HG03066 (cell line): ENCODE measurements at regions not wholly inside any gene's neighbourhood (a gene's known extent, or its start where the extent isn't known, plus 50 kb on each side); places are given as distances from the start of the nearest gene placed in this dataset.
"Not testable (repeated sequence)": the region's sequence is repeated elsewhere in the genome, so short reads cannot be mapped to it uniquely, and the experiment has no call there.

Experiments
- ATAC-seq: cut with Tn5 transposase; IDR thresholded peaks from one replicate; pipeline ENCODE4 v1.9.1; 2021; ENCODE audit warnings: low read depth; ENCODE audit not compliant: unreplicated experiment

DNA sequence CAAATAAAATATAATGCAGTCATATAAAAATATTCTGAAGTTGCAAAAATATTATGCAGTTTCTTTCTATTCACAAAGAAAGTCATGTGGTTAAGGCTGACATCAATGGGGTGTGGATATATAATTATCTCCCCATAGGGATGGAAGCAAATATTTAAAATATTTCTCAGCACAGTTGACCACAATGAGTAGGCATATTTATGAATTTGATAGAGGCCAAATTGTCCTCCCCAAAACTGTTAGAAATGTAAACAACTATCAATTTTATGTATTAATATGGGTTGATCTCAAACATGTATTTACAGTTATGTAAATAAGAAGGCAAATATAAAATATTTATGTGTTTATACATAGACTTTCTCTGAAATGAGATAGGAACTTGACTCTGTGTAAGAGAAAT, 246.0 kb upstream of the CBLB start:
- no peak for ATAC-seq

DNA sequence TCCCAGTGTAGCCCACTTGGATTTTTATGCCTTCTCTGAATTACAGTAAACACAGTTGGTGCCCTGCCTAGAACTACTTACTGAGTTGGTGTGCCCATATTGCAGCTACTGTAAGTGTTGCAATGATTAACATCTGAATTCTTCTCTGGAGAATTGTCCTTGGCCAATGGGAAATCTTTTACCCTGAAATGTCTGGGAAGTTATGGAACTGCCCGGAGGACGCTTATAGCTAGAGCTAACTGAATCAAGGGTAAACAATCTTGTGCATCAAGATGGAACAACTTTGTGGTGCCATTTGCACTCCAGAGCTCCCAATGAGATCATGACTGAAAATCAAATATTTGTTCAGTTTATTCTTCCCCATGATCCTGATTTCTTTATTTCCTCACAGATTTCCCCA, 246.7 kb upstream of the CBLB start:
- no peak for ATAC-seq

DNA sequence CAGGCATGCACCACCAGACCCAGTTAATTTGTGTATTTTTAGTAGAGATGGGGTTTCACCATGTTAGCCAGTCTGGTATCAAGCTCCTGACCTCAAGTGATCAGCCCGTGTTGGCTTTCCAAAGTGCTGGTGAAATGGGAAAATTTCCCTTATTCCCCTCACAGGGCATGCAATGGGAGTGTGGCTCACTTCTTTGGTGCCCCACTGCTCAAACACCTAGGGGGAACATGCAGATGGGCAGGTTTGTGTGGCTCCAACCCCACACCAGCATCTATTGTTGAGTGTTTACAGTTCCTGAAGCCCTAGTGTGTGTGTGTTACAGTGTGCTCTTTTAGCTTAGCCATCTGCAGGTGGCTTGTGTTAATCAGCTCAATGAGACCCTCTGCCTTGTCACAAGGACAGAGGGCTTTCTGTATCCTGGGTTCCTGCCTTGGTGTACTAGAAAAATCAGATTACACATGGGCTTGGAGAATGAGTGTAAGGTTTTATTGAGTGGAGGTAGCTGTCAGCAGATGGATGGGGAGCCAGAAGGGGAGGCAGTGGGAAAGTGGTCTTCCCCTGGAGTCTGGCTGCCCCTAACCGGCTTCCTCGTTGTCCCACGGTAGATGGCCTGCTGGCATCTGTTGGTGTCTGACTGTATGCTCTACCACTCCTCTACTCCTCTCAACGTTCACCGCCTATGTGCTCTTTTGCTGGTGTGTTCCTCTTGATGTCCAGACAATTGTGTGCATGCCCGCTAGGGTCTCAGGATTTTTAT, 248.1 kb upstream of the CBLB start:
- no peak for ATAC-seq

DNA sequence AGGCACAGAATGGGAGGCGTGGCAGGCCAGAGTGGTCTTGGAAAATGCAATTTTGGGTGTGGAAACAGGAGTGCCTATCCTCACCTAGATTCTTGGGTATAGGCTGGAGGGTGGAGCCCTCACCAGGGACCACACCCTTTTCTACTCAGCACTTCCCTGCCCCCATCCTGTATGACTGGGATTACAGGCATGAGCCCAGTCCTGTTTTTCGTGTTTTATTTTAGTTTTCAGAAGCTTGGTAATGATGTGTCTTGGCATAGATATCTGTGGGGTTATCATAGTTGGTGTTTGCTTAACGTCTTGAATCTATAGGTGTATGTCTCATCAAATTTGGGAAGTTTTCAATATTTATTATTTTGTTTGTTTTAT, 248.7 kb upstream of the CBLB start:
- ATAC-seq = no peak

DNA sequence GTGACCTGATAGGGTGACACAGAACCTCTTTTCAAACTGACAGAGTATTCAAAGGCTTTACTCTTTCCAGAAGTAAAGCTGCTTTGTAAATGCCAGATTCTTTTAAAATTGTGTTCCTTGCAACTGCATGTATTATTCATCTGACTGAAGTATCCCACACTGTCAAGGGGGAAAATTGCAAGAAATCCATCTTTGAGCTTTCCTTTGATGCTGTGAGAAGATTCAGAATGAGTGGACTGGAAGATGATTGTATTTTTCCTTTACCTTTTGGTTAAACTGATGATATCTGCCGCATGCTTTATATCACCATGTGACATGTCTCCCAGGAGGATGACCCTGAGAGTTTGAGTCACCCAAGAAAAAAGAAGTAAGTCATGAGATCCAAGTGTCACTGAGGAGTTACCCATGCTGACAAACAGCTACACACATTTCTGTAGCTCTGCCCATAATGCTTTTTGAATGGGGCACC, 250.8 kb upstream of the CBLB start:
- no peak for ATAC-seq

DNA sequence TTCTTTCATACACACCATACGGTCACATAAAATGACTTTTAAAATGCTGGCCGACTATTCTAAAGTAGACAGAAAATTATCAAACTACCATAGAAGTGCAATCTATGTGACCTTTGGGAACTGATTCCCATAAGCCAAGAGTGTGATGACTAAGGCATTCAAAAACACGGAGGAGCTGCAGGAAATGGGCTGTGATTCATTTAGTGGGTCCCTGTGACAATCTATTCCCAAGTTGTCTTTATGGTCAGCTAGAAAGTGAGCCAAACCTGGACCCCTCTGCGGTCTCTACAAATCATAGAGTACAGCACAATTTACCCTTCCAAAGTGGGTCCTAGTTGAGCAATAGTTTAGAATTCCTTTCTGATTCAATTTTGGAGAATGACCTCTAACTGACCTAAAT, 251.5 kb upstream of the CBLB start:
- ATAC-seq = no peak

DNA sequence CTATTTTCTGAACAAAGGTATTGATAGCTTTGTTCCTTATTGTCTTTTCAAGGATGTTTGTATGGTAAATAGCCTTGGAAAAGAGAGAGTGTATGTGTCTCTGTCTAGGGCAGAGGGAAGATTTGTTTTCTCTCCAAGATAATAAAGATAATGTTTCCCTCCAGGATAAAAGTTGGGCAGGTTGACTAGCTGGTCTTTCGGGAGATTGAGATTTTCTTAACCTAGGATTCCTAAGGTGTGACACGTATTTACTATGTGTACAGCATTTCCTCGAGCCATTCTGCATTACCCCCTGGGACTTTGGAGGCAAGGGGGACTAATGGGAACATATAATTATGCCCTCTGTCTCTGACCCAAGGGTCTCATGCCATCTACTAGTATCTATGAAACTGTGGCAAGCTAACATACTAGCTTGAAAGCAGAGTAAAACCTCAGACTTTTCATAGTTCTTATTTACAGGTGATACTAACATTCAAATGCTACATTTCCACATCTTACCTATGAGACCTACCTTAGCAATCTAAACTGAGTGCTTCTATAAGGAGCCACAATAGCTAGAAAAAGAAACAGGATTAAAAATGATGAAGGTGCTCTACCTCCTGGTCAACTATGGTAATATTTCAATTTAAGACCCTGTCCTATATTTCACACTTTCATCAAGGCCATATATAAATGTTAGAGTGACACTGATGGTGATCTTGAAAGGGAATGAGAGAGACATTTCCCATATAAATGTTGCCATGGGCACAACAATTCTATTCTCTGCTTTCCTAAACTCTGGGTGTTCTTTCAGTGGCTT, 252.9 kb upstream of the CBLB start:
- no peak for ATAC-seq

DNA sequence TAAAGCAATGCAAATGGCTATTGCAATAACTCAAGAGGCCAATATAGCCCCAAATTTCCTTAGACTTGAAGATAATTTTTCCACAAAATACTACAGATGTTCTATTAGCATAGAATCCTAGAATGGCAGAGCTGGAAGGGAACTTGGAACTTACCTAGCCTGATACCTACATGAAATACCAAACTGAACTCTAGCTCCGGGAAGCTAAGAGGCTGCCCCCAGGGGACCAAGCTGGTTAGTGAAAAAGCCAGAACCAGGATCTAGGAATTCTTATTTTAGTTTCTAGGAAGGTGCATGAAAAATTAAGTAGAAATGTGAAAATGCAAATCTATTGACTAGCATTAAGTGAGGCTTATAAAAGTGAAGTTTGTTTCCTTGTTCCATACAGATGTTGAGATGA, 256.0 kb upstream of the CBLB start:
- no peak for ATAC-seq

DNA sequence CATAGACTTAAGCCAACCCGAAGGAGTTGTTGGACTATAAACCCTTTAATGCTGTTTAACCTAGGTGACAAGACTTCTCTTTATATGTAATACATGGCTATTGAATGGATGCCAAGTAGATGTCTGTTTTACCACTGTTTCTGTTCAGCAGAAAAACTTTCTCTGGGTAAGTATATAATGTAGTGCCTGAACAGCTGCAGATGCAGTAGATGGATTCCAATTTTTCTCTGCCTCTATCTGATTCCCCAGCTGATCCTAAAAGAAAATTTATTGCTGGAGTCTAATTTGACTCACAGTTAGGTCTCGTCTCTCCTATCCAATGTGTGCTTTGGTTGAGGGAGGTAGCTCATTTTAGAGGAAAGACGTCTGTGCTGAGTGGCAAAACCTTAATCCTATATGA, 256.5 kb upstream of the CBLB start:
- ATAC-seq = no peak

DNA sequence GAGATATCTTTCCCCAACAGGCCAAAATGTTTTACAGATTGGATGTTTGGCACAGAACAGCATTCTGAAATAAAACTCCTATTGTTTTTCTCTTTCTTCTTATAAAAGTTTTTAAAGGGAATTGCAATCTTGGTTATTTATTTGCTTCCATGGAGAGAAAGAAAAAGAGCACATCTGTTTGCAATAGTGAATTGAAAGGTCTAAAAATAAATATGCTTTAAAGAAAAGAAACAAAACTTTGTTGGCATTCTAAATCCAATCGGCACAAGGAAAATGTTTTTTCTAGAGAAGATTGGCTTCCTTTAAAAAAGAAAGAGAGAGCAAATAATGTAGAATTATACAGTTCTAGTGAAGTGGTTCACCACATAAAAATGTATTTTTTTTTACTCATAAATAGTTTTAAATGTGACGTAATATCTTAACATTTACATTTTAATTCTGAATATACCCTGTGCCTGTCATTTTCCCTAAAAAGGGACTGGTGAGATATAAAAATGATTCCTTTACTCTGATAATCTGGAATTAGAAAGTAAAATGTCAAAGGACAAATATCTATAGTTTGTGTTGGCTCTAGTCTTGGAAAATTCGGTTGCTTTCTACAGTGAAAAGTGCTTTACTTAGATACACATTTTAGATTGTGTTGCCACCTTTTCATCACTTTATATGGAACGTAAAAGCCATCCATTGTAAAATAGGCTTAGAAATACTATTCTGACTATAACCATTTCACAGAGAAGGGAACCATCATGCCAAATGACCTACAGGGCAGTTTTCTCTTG, 257.4 kb upstream of the CBLB start:
- no peak for ATAC-seq

DNA sequence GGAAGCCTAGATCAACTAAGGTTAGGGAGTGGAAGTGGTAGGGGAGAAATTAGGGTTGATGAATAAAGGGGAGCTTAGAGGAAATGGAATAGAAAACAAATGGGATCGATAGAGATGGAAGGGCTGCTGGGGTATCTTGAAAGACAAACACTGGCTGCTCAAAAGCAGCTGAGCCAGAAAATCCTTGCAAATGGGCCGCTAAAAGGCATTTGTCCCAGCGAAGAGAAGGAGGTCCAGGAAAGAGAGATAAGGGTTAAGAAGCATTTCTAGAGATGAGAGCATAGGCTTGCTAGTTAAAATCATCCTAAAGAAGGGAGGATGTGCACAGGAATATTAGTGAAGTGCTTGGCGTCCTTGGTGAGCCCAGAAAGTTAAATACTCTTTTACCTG, 258.0 kb upstream of the CBLB start:
- no peak for ATAC-seq

DNA sequence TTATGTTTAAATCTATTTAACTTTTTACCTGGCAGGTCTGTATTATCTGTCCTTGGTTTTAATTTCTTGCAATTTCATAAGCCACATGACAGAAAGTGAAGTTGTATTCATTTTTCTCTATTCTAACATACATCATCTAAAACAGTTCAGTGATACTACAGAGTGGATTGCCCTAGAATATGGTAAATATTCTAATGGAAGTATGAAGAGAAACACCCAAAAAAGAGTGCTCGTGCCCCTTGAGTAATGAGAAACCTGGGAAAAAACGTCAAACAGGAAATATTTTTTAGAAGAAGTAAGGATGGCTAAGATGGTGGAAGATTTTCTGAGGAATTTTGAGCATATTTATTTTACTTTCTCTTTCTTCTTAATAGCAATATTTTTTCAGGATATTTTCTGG, 261.1 kb upstream of the CBLB start:
- no peak for ATAC-seq

DNA sequence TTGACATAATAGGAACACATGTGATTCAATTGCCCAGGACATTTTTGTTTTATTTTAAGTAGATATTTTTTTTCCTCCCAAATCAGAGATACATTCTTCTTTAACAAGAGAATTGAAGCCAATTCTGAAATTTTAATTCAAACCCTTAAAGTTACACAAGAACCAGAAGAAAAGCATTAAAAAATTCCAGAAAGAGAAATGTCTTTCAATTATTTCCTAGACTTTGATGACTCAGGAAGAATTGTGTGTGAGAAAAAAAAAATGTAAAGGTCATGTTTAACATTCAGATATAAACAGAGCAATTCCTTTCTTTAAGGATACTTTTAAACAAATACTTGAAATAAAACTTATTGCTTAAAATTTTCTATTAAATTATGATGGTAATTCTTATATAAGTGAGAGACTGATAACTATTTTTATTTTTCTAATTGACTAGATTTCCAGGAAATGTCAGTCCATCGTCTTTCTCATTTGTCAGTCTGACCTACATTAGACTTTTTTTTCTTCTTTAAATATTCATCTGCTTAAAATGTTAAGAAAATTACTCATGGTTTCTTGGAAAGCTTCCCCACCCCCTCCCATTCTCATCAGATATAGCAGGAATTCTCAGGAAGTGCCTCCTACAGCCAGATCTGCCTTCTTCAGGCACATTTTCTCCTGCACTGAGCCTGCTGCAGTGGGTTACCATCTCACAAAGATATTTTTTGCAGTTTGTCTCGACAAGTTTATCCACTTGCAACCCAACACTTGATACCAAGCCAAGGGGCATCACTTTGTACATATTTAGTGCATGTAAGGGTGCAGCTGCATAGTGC, 261.8 kb upstream of the CBLB start:
- ATAC-seq = no peak

DNA sequence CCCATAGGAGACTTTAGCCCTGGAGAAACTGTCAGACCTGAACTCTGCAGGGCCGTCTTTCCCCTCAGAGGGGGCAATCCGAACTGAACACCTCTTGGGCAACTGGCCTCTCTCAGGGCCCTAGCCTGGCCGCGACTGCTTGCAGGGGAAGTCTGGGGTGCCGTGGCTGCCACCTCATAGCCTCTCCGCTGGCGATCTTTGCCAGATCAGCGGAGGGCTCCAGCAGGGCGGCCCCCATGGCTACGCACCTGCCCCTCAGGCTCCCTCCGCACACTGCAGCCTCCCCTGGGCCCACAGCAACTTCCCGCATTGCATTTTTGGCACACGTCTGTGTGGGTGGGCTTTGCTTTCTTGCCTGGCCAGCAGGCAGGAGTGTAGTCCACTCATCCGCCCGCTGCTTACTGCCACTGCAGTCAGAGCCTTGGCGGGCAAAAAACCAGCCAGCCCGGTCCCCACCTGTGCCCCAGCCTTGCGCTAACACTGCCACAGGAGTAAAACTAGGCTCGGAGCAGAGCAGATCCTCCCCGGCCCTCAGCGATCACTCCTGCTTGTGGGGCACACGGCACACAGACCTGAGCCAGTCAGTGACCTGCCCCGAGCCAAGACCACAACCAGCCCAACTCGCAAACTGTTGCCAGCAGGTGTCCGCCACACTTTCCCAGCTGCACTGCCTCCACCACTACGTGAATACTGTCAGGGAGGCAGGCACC, 266.8 kb upstream of the CBLB start:
- no peak for ATAC-seq

DNA sequence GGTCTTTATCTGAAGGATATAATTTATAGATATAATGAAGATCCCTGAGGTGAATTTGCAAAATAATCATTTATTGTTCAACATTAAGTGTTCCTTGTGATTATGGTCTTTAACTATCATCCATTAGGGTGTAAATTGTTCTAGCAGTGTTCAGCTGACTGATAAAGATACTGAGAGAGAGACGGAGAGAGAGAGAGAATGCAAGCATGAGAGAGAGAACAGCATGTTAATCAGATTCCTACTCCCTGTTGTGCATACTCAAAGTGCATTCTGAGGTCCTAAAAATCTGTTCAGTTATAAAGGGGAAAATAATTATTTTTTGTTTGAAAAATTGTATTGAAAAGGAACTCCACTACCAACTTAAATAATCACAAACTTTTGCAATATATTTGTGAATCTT, 271.0 kb upstream of the CBLB start:
- no peak for ATAC-seq

DNA sequence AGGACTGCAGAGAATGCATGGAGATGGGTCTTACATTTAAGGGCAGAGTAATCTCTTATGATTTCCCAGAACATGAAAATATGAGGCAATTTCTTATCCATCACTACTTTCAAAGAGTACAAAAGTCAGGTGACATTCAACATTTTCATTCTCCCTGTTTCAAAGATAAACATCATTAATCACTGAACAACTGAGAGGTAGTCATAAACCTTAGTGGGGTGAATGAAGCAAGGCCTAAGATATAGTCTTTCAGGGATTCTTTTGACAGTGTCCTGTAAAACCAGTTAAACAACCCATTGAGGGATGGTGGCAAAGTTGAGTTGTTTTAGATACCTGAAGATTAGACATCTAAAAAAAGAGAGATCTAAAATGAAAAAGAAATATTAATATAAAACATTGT, 271.6 kb upstream of the CBLB start:
- no peak for ATAC-seq

DNA sequence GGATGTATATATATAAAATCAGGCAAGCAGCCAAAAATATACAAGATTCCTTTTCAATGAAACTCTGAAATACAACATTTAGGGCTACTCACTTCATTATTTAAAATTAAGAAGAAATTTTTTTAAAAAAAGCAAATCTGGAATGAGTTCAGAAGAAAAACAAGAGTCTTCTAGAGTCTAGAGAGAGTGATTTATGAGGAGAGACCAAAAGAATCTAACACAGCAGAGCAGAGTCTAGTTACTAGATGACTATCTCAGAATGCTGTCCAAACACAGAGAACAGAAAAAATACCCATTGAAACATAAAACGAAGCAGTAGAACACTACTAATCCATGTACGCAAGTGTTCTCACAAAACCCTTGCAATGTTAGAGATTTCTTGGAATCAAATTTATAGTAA, 275.2 kb upstream of the CBLB start:
- ATAC-seq = no peak

DNA sequence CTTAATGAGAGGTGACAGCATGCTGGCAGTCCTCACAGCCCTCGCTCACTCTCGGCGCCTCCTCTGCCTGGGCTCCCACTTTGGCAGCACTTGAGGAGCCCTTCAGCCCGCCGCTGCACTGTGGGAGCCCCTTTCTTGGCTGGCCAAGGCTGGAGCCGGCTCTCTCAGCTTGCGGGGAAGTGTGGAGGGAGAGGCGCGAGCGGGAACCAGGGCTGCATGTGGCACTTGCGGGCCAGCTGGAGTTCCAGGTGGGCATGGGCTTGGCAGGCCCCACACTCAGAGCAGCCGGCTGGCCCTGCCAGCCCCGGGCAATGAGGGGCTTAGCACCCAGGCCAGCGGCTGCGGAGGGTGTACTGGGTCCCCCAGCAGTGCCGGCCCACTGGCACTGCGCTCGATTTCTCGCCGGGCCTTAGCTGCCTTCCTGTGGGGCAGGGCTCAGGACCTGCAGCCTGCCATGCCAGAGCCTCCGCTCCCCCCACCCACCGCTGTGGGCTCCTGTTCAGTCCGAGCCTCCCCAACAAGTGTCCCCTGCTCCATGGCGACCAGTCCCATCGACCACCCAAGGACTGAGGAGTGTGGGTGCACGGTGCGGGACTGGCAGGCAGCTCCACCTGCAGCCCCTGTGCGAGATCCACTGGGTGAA, 279.7 kb upstream of the CBLB start:
- not testable (repeated sequence) for ATAC-seq

DNA sequence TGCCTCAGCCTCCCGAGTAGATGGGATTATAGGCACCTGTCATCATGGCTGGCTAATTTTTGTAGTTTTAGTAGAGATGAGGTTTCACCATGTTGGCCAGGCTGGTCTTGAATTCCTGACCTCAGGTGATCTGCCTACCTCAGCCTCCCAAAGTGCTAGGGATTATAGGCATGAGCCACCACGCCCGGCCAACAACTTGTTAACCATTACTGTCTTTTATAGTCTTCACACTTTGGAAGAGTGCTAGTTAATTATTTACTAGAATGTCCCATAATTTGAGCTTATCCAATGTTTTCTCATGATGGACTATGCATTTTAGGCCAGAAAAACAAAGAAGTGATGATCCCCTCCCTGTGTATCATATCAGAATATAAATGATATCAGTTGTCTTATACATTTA, 288.6 kb upstream of the CBLB start:
- ATAC-seq = no peak

DNA sequence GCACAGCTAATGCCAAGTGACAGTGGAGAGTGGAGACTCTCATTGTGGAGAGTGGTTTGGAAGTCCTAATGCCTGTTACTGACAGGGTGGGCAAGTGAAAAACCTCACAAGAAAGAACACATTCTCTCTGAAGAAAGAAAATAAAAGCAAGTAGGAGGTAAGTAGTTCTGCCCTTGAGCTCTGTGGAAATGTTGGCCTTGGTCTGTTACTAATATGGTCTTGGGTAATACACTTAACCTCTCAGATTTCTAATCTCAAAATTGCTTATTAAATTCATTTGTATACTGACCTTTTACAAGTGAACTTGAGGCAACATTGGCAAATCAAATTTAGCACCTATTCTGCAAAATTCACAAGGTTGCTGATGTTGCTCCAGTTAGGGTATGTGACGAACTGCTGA, 291.6 kb upstream of the CBLB start:
- ATAC-seq = no peak
